ENCODE measurements at regions not wholly inside any gene's neighbourhood (a gene's known extent, or its start where the extent isn't known, plus 50 kb on each side); places are given as distances from the start of the nearest gene placed in this dataset.
"Not testable (repeated sequence)": the region's sequence is repeated elsewhere in the genome, so short reads cannot be mapped to it uniquely, and the experiment has no call there.

DNA sequence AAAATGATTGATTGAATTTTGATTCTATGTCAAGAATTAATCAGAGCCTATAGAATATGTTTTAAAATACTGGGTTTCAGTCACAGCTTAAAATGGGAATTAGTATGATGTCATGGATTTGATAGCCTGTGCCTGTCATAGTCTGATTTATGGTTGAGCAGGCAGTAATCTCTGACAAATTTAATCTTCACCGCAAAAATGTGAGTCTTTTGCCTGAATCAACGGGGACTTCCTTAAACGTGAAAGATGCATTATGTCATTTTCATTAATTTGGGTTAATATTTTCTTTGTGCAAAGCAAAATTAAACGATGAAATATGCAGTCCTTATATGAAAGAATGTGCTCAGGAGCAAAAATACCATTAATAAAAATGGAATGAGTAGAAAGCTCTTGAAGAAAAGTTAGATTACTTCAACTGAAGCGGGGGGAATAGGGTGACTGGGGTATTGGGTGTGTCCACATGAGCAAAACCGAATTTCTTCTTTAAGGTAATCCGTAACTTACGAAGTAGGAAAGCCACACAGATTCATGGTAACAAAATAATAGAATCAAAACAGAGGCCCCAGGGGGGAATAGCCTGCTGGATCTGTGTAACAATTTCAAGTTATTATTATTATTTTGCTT lies 339.6 kb upstream of the NOX3 start:
- FAIRE-seq = no peak

DNA sequence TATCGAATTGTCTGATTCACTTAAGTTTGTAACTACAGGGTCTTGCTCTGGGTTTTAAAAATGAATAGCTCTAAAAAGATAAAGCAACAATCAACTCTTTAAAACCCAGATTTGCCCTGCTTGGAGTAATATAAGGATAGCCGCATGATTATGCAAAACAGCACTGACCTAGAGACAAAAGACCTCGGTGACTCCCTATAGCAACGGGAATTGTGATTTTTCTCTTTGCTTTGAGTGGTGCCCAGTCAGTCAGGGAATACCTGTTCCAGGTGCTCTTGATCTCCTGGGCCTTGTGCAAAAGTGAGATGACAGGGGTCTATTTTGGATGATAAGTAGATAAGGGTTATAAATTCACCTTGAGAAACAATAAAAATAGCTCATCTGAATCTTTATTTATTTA lies 336.3 kb upstream of the NOX3 start:
- FAIRE-seq = no peak

DNA sequence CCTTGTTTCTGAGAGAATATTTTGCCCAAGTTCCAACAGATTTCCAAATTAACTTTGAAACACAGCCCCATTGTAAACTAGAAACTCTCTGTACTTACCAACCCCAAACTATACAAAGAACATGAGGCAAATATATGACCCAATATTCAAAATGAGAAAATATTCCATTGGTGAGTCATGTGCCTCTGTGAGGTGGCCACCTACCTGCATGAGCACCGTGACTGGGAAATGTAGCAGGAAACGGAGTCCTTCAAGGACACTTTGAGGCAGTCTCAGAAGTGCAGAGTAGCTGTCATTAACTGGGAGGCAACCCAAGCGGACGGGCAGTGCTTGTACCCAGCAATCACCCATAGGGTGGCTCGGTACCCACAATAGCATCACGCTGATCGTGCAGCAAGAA lies 335.5 kb upstream of the NOX3 start:
- no peak for FAIRE-seq

DNA sequence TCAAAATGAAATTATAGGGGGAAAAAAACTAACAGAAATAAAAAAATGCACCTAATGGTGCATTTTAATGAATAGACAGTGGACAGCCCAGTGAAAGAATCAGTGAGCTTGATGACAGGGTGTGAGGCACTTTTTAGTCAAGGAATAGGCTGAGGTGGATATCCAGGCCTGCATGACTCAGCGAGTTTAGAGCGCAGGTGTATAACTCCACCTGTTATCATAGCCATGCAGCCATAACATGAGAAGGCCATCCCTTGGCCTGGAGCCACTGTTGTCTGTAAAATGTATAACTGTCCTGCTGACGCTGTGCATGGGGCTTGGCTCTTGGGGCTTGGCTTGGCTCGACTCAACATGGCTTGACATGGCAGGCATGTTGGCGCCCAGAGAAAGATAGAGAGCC lies 331.5 kb upstream of the NOX3 start:
- FAIRE-seq = no peak

DNA sequence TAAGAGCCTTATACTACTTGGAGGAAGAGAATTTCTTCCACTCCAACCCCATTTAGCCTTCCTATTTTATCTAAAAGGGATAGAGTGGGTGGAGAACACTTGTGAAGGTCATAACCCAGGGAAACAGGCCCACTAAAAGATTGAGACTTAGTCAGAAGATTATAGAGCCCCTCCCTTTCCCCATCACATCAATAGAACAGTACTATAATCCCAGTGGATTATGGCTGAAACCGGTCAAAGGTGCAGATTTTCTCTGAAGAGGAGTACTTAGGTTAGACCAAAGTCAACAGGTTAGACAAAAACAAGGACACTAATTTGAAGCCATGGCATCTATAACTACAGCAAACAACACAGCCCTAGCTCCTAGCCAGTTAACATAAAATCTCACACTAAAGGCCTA lies 330.9 kb upstream of the NOX3 start:
- no peak for FAIRE-seq

DNA sequence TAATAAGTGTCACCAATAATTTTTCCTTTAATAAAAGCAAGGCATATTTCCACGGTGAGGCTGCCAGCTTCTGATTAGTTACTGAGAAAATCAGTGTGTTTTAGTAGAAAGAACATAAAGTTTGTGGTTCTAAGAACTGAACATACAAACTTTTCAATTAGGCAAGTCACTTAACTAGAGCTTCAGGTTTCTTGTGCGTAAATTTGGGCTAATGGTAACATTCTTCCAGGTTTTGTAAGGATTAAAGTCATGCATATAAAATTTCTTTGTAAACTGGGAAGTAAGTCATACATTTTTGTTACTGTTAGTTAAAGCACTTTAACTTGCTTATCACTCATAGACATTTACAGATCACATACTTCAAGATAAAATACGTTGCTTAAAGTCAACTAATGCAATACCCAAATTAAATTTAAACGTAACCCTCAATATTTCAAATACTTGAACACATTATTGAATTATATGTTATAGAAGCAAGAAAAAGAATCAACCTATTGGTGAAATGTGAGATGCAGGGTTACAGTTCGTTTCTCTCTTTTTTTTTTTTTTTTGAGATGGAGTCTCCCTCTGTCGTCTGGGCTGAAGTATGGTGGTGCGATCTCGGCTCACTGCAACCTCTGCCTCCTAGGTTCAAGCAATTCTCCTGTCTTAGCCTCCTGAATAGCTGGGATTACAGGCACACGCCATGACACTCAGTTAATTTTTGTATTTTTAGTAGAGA lies 327.3 kb upstream of the NOX3 start:
- FAIRE-seq = no peak

DNA sequence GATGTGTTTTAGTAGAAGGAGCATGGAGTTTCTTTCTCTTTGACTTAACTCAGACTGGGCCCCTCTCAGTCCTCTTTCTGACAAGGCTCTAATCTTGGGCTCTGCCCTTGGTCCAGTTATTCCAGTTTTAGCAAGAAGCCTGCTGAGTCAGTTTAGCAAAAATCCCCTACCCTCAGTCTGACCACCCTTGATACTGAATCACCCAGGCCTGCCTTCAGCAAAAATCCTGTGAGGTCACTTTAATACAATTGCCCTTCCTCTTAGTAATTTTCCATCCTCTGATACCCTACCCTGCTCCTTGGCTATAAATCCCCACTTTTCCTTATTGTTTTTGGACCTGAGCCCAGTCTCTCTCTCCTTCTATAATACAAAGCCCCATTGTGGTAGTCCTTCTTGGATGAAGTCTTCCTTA lies 326.7 kb upstream of the NOX3 start:
- FAIRE-seq = no peak

DNA sequence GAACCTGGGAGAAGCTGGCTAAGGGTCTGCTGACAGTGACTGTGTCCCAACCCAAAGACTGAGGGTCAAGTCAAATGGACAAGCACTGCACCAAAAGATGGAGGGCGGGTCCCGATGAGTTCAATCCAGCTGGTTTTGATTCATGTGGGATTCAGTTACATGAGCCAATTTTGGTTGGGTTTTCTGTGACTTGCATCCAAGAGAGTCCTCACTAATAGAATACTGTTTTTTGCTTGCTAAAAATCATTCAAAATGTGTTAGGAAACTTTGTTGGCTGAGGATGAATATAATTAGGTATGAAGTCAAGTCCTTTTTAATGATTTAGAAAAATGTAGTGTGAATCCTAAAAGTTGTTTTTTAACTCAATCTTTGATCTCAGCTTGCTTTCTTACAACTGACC lies 323.8 kb upstream of the NOX3 start:
- no peak for FAIRE-seq

DNA sequence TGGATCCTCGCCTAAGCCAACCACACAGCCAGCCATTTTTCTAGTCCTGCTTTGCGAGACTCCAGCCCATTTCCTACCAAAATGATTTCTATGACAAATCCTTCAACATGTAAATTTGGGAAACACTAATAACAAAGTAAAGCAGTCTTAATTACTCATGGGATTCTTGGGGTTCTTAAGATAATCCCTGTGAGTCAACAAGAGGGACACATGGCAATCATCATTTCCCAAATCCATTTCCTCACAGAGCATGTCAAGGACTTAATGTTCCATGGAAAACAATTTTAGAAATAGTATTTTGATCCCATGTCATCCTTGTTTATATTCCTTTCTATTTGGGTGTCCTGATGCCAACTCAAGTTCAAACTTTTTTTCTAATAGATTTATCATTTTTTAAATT lies 322.7 kb upstream of the NOX3 start:
- FAIRE-seq = no peak

DNA sequence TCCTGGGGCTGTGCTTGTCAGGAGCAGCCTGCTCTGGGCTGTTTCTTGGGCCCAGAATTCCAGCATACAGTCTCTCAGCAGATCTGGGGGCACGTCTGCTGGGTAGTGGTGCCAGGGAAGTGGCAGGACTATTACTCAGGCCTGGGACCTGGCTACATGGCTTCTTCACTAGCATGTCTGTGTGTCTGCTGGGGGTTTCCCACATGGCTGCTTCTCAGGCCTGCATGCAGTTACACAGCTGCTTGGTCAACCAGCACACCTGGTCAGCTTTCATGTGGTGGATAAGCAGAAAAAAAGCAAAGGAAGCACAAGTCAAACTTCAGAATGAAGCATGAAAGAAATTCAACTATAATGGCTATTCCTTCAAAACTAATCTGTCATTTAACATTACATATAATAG lies 316.2 kb upstream of the NOX3 start:
- no peak for FAIRE-seq

DNA sequence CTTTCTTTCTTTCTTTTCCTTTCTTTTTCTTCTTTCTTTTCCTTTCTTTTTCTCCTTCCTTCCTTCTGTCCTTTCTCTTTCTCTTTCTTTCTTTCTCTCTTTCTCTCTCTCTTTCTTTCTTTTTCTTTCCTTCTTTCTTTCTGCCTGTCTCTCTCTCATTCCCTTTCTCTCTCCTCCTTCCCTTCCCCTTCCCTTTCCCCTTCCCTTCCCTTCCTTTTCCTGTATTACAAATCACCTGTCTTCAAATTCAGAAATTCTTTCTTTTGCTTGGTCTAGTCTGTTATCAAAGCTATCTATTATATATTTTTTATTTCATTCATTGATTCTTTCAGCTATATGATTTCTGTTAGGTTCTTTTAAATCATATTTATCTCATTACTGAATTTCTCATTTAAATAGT lies 315.2 kb upstream of the NOX3 start:
- FAIRE-seq = no peak

DNA sequence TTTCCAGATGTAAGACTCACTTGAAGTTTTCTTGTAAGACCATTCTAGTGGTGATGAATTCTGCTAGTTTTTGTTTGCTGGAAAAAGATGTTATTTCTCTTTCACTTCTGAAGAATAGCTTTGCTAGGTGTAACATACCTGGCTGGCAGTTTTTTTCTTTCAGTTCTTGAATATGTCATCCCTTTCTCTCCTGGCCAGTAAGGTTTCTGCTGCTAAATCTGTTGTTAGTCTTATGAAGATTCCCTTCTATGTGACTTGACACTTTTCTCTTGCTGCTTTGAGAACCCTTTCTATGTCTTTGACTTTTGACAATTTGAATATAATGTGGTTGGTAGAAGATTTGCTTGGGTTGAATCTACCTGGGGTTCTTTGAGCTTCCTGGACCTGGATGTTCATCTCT lies 314.7 kb upstream of the NOX3 start:
- no peak for FAIRE-seq

DNA sequence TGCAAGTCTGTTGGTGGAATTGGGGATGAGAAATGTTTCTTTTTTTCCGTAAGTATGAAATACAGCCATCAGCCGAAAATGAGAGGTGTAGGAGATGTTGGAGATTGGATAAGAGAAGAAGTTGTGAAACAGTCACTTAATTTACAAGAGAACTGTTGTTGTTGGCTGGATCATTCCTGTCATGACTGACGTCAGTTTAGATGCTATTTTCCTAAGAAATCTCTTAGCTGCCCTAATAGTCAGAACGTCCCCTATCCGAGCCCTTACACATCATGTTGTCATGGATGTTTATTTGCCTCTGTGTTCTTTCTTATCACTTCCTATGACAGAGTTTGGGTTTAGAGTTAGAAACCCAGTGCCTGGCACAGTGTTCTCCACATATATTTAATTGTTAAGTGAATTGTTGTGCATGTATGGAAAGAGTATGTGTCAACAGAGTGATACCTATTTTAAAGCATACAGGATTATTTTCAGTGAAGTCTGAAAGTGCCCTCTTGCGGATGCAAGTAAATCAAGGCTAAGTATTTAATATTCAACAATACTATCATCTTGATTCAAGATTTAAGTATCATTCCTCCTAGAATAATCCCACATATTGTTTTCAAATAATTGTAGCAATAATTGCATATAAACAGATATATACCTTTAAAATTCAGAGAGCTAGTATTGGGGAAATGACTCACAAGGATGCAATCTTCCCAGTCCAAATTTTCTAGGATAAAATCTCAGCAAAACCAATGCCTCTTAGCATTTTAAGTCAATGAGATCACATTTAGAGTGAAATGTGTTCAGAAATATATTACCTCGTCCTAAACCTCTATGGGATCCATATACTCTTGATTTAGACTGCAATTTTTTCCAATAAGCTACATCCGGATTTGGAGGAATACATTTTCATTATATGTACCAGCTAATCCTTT lies 309.9 kb upstream of the NOX3 start:
- FAIRE-seq = no peak

DNA sequence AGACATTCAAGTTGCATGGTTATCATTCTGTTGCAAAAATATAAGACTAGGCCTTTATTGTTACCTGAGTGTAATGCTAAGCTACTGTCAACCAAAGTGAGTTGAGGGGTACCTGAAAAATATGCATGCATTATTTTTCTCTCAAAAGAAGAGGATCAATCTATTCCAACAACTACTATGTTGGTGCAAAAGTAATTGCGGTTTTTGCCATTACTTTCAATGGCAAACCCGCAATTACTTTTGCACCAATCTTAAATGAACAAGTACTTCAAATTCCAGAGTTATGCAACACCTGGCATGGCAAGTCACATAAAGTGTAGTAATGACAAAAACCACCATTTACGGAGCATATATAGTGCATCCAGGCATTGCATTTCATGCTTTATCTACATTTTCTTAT lies 307.0 kb upstream of the NOX3 start:
- no peak for FAIRE-seq

DNA sequence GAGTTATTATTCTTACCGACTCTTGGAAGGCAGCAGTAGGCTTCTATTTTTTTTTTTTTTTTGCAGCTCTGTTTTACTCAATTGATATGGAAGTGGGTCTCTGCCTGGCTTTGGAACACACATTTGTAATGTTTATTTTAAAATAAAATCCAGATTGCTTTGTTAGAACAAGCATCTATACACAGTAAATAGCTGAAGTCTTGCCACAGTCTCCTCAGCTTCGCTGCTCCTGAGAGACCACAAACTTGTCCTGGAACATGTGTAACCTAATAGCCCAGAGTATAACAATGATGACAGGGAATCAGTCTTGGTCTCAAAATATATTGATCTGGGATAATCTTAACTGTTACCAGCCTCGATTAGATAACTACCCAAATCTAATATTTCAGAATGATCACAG lies 299.8 kb upstream of the NOX3 start:
- FAIRE-seq = no peak

DNA sequence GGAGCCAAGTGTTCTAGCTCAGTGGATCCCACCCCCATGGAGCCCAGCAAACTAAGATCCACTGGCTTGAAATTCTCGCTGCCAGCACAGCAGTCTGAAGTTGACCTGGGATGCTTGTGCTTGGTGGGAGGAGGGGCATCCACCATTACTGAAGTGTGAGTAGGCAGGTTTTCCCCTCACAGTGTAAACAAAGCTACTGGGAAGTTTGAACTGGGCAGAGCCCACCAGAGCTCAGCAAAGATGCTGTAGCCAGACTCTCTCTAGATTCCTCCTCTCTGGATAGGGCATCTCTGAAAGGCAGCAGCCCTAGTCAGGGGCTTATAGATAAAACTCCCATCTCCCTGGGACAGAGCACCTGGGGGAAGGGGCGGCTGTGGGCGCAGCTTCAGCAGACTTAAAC lies 293.1 kb upstream of the NOX3 start:
- not testable (repeated sequence) for FAIRE-seq

DNA sequence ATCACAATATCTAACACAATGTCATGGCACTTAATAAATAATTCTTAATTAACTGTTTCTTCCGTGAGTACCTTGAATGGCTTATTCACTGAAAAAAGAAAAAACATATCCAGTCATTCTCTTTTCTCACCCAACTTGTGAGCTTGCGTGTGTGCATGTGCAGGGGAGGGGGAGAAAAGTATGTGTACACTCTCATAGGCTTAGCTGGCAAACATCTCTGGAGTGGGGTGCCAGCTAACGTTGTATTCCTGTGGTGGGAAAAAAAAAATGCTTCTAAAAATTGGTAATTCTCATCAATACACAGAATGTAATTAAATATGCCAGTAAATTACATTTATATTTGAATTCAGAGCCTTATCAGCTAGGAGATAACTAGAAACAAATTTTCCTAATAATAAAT lies 291.9 kb upstream of the NOX3 start:
- FAIRE-seq = no peak

DNA sequence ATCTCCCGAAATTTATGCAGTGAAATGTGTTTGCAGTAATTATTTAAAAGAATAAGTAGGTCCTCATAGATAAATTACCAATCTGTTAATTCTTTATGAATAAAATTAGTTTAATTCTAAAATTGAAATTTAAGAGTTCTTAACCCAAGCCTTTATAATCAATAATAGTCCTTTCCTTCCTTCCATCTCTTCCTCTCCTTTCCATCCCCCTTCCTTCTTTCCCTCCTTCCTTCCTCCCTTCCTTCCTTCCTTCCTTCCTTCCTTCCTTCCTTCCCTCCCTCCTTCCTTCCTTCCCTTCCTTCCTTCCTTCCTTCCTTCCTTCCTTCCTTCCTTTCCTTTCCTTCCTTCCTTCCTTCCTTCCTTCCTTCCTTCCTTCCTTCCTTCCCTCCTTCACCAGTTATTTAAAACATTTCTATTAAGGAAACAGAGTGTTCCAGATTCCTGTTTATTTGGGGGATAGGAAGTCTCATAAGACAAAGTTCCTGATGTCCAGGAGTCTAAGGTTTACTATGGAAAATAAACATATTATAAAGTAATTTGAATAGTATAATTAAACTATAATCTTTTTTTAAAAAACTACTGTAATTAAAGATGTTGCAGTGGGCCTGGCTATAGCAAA lies 285.3 kb upstream of the NOX3 start:
- no peak for FAIRE-seq

DNA sequence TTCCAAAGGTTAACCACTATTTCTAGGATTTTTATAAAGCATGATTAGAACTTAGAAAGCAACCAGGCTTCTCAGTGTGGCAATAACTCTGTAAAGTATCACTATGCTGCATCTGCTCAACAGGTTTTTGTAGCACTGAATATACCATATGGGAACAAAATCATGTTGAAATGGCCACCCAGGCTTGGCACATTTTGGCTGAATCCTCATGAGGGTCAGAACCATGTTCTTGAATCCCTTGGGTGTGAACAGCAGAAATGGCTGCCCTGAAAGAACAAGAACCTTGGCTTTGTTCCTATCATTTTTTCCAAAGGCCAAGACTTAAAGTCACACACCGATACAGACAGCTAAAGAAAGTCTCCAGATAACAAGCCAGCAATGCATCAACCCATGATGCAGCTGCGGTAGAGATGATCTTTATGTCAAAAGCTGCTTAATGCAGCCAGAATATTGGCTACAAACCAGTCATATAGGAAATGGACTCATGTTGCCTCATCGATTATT lies 283.0 kb upstream of the NOX3 start:
- FAIRE-seq = no peak

DNA sequence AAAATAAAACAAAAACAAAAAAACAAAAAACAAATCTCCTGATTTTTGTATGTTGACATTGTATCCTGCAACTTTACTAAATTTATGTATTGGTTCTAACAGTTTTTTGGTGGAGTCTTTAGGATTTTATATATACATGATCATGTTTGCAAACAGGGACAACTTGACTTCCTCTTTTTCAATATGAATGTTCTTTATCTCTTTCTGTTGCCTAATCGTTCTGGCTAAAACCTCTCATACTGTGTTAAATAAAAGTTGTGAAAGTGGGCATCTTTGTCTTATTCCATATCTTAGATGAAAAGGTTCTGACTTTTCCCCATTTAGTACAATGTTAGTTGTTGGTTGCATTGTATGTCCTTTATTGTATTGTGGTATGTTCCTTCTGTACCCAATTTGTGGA lies 261.7 kb upstream of the NOX3 start:
- no peak for FAIRE-seq

DNA sequence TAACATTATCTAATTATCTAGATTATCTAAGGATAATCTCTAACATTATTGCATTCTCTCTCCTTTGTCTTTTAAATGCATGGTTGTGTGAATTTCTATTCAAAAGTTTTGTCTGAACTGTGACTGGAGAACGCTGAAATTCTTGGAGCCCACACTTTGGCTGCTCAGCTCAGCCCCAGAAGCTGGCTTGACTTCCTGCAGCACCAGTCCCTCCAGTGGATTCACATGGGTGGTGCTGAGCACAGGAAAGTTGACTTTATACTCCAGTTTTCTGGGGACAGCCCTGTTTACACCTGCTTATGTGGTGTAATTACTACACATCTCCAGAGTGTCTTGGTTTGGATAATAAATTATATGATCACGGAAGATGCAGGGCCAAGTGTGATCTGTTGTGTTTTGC lies 255.1 kb upstream of the NOX3 start:
- FAIRE-seq = no peak

DNA sequence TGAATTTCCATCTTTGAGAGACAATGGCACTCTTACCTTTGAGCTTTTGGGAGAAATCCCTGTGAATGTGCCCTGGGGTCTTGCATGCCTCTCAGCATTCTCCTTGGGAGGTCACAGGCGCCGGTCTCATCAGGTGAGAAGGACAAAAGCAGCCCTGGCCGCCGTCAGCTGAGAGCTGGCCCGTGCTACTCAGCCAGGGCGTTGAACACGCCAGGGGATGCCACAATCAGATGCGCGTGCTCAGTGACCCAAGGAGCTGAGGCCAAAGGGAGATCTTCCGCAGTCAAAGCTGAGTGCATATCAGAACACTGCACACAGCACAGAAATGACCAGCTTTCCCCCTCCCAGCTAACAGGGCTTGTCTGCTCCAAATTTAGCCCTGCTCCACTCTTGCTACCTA lies 253.6 kb upstream of the NOX3 start:
- no peak for FAIRE-seq

DNA sequence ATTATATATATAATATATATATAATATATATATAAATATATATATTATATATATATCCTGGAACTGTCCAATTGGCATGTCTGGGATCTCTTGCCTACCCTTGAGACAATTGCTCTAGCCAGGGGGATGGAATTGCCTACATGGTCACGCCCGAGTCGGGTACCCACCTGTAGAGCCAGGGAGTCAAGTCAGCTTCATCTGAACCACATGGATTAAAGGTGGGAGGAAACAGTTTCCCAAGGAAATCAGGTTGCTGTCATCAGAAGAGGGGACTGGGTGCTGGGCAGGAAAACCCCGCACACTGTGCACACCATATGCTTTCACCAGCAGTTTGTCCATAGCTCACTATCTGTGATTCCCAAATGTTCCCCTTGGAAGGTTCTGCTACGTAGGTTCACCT lies 252.5 kb upstream of the NOX3 start:
- FAIRE-seq = no peak

Data from TTC549 (cell line).